Endothelial cell of umbilical vein (primary cell): ENCODE measurements at regions not wholly inside any gene's neighbourhood (a gene's known extent, or its start where the extent isn't known, plus 50 kb on each side); places are given as distances from the start of the nearest gene placed in this dataset.

Experiments used
- CTCF ChIP-seq, 2 donors: IDR thresholded peaks; 1 replicate in 1 of 2; 2 replicates in 1 of 2; pipeline ENCODE4 v1.5.1; 2011; ENCODE audit warnings: low read length in 2 of 2, mild to moderate bottlenecking in 2 of 2, moderate library complexity in 2 of 2, control low read depth in 1 of 2, inconsistent platforms in 1 of 2, low read depth in 1 of 2; ENCODE audit not compliant: insufficient read depth in 1 of 2; ENCODE audit errors: extremely low read depth in 1 of 2
- EZH2 ChIP-seq: IDR thresholded peaks from 2 replicates; pipeline ENCODE4 v1.6.1; 2012; ENCODE audit warnings: borderline replicate concordance, low read depth, mild to moderate bottlenecking, moderate library complexity, low read length, inconsistent platforms; ENCODE audit not compliant: severe bottlenecking
- FOS ChIP-seq: IDR thresholded peaks from 2 replicates; pipeline ENCODE4 v1.6.1; 2011; ENCODE audit warnings: mild to moderate bottlenecking, low read length, moderate library complexity, borderline replicate concordance; ENCODE audit not compliant: insufficient read depth
- GATA2 ChIP-seq: IDR thresholded peaks from 2 replicates; pipeline ENCODE4 v1.7.0; 2011; ENCODE audit warnings: low read depth, mild to moderate bottlenecking, moderate library complexity, mixed read lengths, low read length; ENCODE audit not compliant: insufficient read length, insufficient read depth
- JUN ChIP-seq: IDR thresholded peaks from 2 replicates; pipeline ENCODE4 v1.6.1; 2011; ENCODE audit warnings: borderline replicate concordance, low read depth; ENCODE audit not compliant: insufficient read length, insufficient read depth
- MAX ChIP-seq: IDR thresholded peaks from 2 replicates; pipeline ENCODE4 v1.6.1; 2011; ENCODE audit not compliant: insufficient read depth, insufficient read length
- MYC ChIP-seq: IDR thresholded peaks from one replicate; pipeline ENCODE4 v1.6.1; 2011; ENCODE audit warnings: mild to moderate bottlenecking, low read depth, low read length
- POLR2A ChIP-seq: IDR thresholded peaks from 2 replicates; pipeline ENCODE4 v1.6.1; 2012; ENCODE audit warnings: low read depth, mild to moderate bottlenecking, control low read depth, low read length
- POLR2AphosphoS5 ChIP-seq: IDR thresholded peaks from 2 replicates; pipeline ENCODE4 v1.6.1; 2012; ENCODE audit warnings: low read depth, mild to moderate bottlenecking, control low read depth, low read length, moderate library complexity; ENCODE audit not compliant: insufficient read depth

GRCh38 chr18:43760010-43760409 lies 482.7 kb upstream of the SYT4 start:
- TF ChIP-seq MAX (no peak), CTCF (IDR thresholded peaks at IDR 0.05; ENCODE audit: extremely low read depth in 1 of 2, insufficient read depth in 1 of 2, low read depth in 1 of 2, low read length in 2 of 2) (no peak), POLR2A (no peak), POLR2AphosphoS5 (no peak), EZH2 (no peak), MYC (no peak), JUN (no peak), GATA2 (no peak), FOS (no peak)
